GM21825 (cell line): ENCODE measurements at regions not wholly inside any gene's neighbourhood (a gene's known extent, or its start where the extent isn't known, plus 50 kb on each side); places are given as distances from the start of the nearest gene placed in this dataset.

ENCODE experiments used
- ATAC-seq: cut with Tn5 transposase; IDR thresholded peaks from one replicate; pipeline ENCODE4 v1.9.1; 2021; ENCODE audit warnings: mild to moderate bottlenecking, moderate library complexity; ENCODE audit not compliant: unreplicated experiment

- no peak for ATAC-seq
These were observed 188.3 kb downstream of the IRF8 start for GRCh38 chr16:86087011-86087895.

- ATAC-seq = no peak
These were observed 188.9 kb downstream of the IRF8 start for GRCh38 chr16:86087896-86088230.

DNA sequence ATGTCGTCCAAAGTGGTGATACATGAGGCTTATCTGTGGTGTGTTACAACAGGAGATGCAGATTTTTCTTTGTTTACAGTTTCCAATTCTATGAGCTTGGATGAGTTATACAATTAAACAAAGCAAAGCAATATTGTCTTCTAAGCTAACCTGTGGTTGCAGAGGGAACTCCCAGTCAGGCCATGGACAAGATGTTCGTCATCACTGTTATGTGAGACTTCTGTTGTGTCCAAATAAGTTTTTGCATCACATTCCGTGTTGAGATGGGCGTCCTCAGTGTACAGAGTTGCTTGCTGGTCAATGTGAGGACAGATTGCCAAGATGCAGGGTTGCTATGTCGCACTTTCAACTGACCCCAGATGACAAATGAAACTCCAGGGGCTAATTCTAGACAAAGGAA lies 189.3 kb downstream of the IRF8 start:
- no peak for ATAC-seq

DNA sequence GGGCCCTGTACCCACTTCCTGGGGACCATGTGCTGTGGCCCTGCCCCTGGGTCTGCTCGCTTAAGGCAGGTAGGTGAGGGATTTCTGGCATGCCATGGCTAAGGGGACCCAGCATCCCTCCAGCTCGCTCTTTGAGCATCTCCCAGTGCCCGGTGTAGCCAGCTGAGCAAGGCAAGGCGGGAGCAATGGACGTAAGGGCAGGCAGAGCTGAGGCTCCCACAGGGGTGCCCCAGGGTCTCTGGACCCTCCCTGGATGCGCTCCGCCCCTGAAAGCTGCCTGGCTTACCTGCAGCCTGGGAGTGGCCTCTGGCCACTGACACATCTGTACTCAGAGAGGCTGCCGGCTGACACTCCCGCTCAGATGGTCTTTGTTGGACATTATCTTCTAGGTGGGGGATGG lies 189.9 kb downstream of the IRF8 start:
- no peak for ATAC-seq

DNA sequence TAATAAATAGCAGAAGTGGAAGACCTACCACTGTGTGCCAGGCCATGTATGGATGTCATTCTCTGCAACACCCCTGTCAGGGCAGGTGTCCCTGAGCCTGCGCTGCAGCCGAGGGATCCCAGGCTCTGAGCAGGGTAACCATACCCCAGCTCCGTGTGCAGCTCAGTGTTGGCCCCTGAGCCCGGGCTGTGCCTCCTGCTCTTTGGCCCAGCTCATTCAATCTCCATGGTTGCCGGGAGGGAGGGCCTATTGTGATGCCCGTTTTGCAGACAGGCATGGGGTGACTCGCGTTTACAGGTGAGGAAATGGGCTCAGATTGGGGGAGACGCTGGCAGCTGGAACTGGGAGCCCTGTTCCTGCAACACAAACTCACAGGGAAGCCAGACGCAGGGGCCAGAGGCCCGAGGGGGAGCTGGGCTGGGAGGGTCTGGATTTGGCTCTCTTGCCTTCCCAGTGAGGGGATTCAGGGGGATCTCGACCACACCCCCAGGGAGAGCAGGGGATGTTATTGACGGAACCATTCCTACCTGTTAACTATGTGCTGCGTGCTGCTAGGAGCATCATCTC lies 190.5 kb downstream of the IRF8 start:
- no peak for ATAC-seq

DNA sequence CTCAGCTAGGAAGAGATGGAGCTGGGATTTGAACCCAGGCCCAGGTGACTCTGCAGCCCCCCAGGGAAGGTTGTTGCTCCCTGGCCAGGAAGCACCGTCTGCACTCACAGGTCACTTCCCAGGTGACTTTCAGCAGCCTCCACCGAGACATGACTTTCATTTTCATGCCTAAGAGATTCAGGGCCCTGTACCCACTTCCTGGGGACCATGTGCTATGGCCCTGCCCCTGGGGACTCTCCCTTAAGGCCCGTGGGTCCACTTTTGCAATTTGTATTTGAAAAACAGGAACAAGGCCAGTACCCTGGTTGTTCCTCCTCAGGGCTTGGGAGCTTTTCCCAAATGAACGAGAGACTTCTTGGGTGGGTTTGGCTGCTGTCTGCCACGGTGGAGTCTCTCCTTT lies 191.0 kb downstream of the IRF8 start:
- peak; percentile 79 for ATAC-seq

- ATAC-seq = no peak
These were observed 191.7 kb downstream of the IRF8 start for GRCh38 chr16:86090461-86091170.

DNA sequence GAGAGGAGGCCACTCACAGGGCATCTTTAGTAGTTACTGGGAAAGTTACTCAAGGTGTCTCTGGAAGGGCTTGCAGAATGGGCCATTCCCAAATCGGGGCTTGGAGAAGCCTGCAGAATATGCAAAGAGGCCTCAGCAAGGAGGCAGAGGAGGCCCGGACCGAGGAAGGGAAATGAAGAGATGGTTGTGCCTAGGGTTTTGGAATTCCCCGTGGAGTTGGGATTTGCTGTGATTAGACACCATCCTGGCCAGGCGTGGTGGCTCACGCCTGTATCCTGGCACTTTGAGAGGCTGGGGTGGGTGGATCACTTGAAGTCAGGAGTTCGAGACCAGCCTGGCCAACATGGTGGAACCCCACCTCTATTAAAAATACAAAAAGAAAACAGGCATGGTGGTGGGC lies 193.0 kb downstream of the IRF8 start:
- no peak for ATAC-seq

GRCh38 chr16:86092586-86093480 lies 193.9 kb downstream of the IRF8 start:
- no peak for ATAC-seq

GRCh38 chr16:86093801-86094750 lies 195.1 kb downstream of the IRF8 start:
- no peak for ATAC-seq

- ATAC-seq = no peak
These were observed 196.3 kb downstream of the IRF8 start for GRCh38 chr16:86095131-86095752.

DNA sequence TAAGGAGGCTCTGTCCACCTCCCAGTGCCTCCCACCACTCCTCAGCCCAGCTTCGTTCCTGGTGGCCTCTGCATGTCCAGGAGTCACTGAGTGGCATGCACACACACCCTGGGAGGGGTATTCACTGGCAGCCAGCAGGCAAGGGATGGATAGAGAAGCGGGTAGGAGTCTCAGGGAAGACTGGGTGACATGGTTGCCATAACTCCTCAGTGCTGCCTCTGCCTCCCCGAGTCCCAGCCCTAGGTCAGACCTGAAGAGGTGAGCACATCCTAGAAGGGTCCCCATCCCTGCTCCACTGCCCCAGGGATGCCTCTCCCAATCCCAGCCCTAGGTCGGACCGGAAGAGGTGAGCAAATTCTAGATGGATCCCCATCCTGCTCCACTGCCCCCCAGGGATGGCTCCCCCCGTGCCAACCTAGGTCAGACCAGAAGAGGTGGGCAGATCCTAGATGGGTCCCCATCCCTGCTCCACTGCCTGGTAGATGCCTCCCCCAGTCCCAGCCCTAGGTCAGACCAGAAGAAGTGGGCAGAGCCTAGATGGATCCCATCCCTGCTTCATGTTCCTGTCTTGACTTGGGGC lies 197.0 kb downstream of the IRF8 start:
- ATAC-seq = no peak

DNA sequence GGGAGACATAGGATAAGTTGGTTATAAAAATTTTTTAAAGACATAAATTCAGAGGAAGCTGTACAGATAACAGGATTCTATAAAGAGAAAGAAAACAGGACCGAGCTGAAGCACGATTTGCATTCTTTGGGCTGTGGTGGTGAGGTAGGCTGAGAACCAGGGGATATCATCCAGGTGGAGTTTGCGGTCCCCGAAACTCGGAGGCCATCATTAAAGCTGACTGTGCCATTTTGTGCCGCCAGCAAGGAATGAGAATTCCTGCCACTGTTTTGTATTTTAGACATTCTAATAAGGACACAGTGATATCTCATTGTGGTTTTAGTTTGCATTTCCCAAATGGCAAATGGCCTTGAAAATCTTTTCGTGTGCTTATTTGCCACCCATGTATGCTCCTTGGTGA lies 197.9 kb downstream of the IRF8 start:
- ATAC-seq = no peak

DNA sequence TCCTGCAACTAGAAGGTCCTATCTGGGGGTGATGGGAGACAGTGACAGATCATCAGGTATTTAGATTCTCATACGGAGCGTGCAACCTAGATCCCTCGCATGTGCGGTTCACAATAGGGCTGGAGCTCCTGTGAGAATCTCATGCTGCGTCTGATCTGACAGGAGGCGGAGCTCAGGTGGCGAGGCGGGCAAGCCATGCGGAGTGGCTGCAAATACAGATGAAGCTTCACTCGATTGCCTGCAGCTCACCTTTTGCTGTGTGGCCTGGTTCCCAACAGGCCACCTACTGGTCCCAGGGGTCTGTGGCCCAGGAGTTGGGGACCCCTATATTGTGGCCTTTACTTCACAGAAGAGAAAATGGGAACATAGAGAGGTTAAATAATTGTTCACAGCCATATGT lies 200.4 kb downstream of the IRF8 start:
- no peak for ATAC-seq

- no peak for ATAC-seq
These were observed 201.5 kb downstream of the IRF8 start for GRCh38 chr16:86100205-86101136.

GRCh38 chr16:86101137-86101896 lies 202.4 kb downstream of the IRF8 start:
- no peak for ATAC-seq

- ATAC-seq = no peak
These were observed 202.9 kb downstream of the IRF8 start for GRCh38 chr16:86101897-86102157.

- no peak for ATAC-seq
These were observed 204.4 kb downstream of the IRF8 start for GRCh38 chr16:86103320-86103719.
